ENCODE measurements at regions not wholly inside any gene's neighbourhood (a gene's known extent, or its start where the extent isn't known, plus 50 kb on each side); places are given as distances from the start of the nearest gene placed in this dataset.

- H2AFZ ChIP-seq: no peak overlapping the region
- H3K4me3 ChIP-seq: no peak overlapping the region
- no peak overlapping the region for H3K9ac ChIP-seq
- H3K4me1 ChIP-seq (ENCODE audit: insufficient read depth): no peaks in the 10 kb centered on the region
- H3K9me2 ChIP-seq (ENCODE audit: insufficient read depth): no peaks in the 10 kb centered on the region
- H3F3A ChIP-seq (ENCODE audit: insufficient read depth): no peaks in the 10 kb centered on the region
- H4K20me1 ChIP-seq (ENCODE audit: insufficient read depth): no peaks in the 10 kb centered on the region
- no peaks in the 10 kb centered on the region for H3K79me2 ChIP-seq (ENCODE audit: insufficient read depth)
- DNase-seq: peak; percentile 34
- WGBS, 2 experiments (ENCODE audit: low coverage in 1 of 2, low lambda C conversion rate in 2 of 2, missing lambda C conversion rate in 2 of 2): 91 to 95% methylated on average over 3 of the region's 3 CpGs
- H3K9me3 ChIP-seq (ENCODE audit: low read depth): no peaks in the 10 kb centered on the region
- no peaks in the 10 kb centered on the region for H3K36me3 ChIP-seq (ENCODE audit: low read depth)
- no peaks in the 10 kb centered on the region for H3K27me3 ChIP-seq (replicated peaks; ENCODE audit: insufficient read depth)
- in situ Hi-C loops (cut with MboI): no loop called here
- no peak for TF ChIP-seq EZH2 (IDR thresholded peaks at IDR 0.05; ENCODE audit: insufficient read depth, poor library complexity, severe bottlenecking)
- no peak for TF ChIP-seq EZH2phosphoT487 (IDR thresholded peaks at IDR 0.05; ENCODE audit: insufficient read depth, low read depth)
- H3K27ac ChIP-seq: no peak overlapping the region
- no peak overlapping the region for H3K4me2 ChIP-seq (ENCODE audit: unreplicated experiment)
These were observed 55.6 kb upstream of the RBM47 start for GRCh38 chr4:40685300-40685699.

DNA sequence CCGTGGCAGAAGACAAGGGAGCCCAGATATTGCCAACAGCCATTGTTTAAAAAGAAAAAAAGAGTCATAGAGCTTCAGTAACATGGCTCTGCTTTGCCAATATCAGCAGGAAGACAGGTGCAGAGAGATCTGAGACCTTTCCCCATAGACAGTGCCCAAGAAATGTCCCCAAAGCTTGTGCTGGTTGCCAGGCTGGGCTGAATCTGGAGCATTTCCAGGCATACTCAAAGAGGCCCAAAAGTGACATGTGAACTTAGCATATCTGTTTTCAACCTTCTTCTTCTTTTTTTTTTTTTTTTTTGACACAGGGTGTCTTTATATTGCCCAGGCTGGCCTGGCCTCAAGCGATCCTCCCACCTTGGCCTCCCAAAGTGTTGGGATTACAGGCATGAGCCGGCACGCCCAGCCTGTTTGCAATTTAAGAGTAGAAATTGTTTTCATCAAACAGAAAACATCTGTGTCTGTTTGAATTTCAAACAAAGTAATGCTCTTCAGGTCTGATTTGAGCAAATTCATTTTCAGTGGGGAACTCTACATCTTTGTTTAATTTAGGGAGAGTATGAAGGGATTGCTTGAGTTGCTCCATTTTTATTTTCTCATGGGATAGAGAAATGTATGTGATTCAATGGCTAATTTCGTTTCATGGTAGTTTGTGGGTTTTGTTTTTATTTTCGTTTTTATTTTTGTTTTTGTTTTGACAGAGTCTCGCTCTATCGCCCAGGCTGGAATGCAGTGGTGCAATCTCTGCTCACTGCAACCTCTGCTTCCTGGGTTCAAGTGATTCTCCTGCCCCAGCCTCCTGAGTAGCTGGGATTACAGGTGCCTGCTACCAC is 56.6 kb upstream of the RBM47 start:
- H4K20me1 ChIP-seq (ENCODE audit: insufficient read depth): no peaks in the 10 kb centered on the region
- in situ Hi-C loops (cut with MboI): no loop called here
- no peak overlapping the region for H3K4me2 ChIP-seq (ENCODE audit: unreplicated experiment)
- no peak for DNase-seq
- H3K27ac ChIP-seq: no peak overlapping the region
- 39 to 40% methylated on average over 8 of the region's 8 CpGs for WGBS, 2 experiments (ENCODE audit: low coverage in 1 of 2, low lambda C conversion rate in 2 of 2, missing lambda C conversion rate in 2 of 2)
- no peaks in the 10 kb centered on the region for H3K79me2 ChIP-seq (ENCODE audit: insufficient read depth)
- no peak for TF ChIP-seq EZH2 (IDR thresholded peaks at IDR 0.05; ENCODE audit: insufficient read depth, poor library complexity, severe bottlenecking)
- TF ChIP-seq EZH2phosphoT487 (IDR thresholded peaks at IDR 0.05; ENCODE audit: insufficient read depth, low read depth): no peak
- no peaks in the 10 kb centered on the region for H3F3A ChIP-seq (ENCODE audit: insufficient read depth)
- no peaks in the 10 kb centered on the region for H3K9me3 ChIP-seq (ENCODE audit: low read depth)
- H3K4me1 ChIP-seq (ENCODE audit: insufficient read depth): no peaks in the 10 kb centered on the region
- no peak overlapping the region for H3K4me3 ChIP-seq
- H3K9ac ChIP-seq: no peak overlapping the region
- no peak overlapping the region for H2AFZ ChIP-seq
- no peaks in the 10 kb centered on the region for H3K27me3 ChIP-seq (replicated peaks; ENCODE audit: insufficient read depth)
- H3K9me2 ChIP-seq (ENCODE audit: insufficient read depth): no peaks in the 10 kb centered on the region
- H3K36me3 ChIP-seq (ENCODE audit: low read depth): no peaks in the 10 kb centered on the region

- H3K27ac ChIP-seq: no peak overlapping the region
- no peaks in the 10 kb centered on the region for H3F3A ChIP-seq (ENCODE audit: insufficient read depth)
- no peaks in the 10 kb centered on the region for H4K20me1 ChIP-seq (ENCODE audit: insufficient read depth)
- in situ Hi-C loops (cut with MboI): no loop called here
- 92 to 96% methylated on average over 3 of the region's 3 CpGs for WGBS, 2 experiments (ENCODE audit: low coverage in 1 of 2, low lambda C conversion rate in 2 of 2, missing lambda C conversion rate in 2 of 2)
- no peak for DNase-seq
- H3K27me3 ChIP-seq (replicated peaks; ENCODE audit: insufficient read depth): no peaks in the 10 kb centered on the region
- H3K4me1 ChIP-seq (ENCODE audit: insufficient read depth): no peaks in the 10 kb centered on the region
- no peak overlapping the region for H3K4me3 ChIP-seq
- H3K9me3 ChIP-seq (ENCODE audit: low read depth): no peaks in the 10 kb centered on the region
- no peak overlapping the region for H3K4me2 ChIP-seq (ENCODE audit: unreplicated experiment)
- no peaks in the 10 kb centered on the region for H3K79me2 ChIP-seq (ENCODE audit: insufficient read depth)
- no peaks in the 10 kb centered on the region for H3K36me3 ChIP-seq (ENCODE audit: low read depth)
- no peak overlapping the region for H2AFZ ChIP-seq
- H3K9ac ChIP-seq: no peak overlapping the region
- no peak for TF ChIP-seq EZH2 (IDR thresholded peaks at IDR 0.05; ENCODE audit: insufficient read depth, poor library complexity, severe bottlenecking)
- no peak for TF ChIP-seq EZH2phosphoT487 (IDR thresholded peaks at IDR 0.05; ENCODE audit: insufficient read depth, low read depth)
- H3K9me2 ChIP-seq (ENCODE audit: insufficient read depth): no peaks in the 10 kb centered on the region
These were observed 58.2 kb upstream of the RBM47 start for GRCh38 chr4:40687676-40688389.

- no peak overlapping the region for H3K9ac ChIP-seq
- no peak overlapping the region for H3K4me2 ChIP-seq (ENCODE audit: unreplicated experiment)
- H3F3A ChIP-seq (ENCODE audit: insufficient read depth): no peaks in the 10 kb centered on the region
- H3K9me3 ChIP-seq (ENCODE audit: low read depth): no peaks in the 10 kb centered on the region
- TF ChIP-seq EZH2 (IDR thresholded peaks at IDR 0.05; ENCODE audit: insufficient read depth, poor library complexity, severe bottlenecking) (no peak), EZH2phosphoT487 (IDR thresholded peaks at IDR 0.05; ENCODE audit: insufficient read depth, low read depth) (no peak)
- no peaks in the 10 kb centered on the region for H3K36me3 ChIP-seq (ENCODE audit: low read depth)
- peaks cover 5% of the 10 kb centered on the region; the same call in 1 of the 2 replicates for H3K27me3 ChIP-seq (replicated peaks; ENCODE audit: insufficient read depth)
- no peak overlapping the region for H3K4me3 ChIP-seq
- no peak overlapping the region for H3K27ac ChIP-seq
- no peak overlapping the region for H2AFZ ChIP-seq
- no peak for DNase-seq
- no peaks in the 10 kb centered on the region for H3K4me1 ChIP-seq (ENCODE audit: insufficient read depth)
- no peaks in the 10 kb centered on the region for H3K79me2 ChIP-seq (ENCODE audit: insufficient read depth)
- in situ Hi-C loops (cut with MboI): no loop called here
- no peaks in the 10 kb centered on the region for H4K20me1 ChIP-seq (ENCODE audit: insufficient read depth)
- no peaks in the 10 kb centered on the region for H3K9me2 ChIP-seq (ENCODE audit: insufficient read depth)
- 89 to 91% methylated on average over 6 of the region's 6 CpGs for WGBS, 2 experiments (ENCODE audit: low coverage in 1 of 2, low lambda C conversion rate in 2 of 2, missing lambda C conversion rate in 2 of 2)
These were observed 58.9 kb upstream of the RBM47 start for GRCh38 chr4:40688446-40689095.
